Loucy (cell line): ENCODE measurements at regions not wholly inside any gene's neighbourhood (a gene's known extent, or its start where the extent isn't known, plus 50 kb on each side); places are given as distances from the start of the nearest gene placed in this dataset.

ENCODE experiments used
- H2AFZ ChIP-seq: fragments of 200-600 bp; sonication (generic); 2 replicates; pipeline ENCODE4 v1.6.0; 2016; ENCODE audit warnings: antibody characterized with exemption, mild to moderate bottlenecking, low read length, moderate library complexity
- H3F3A ChIP-seq: fragments of 200-600 bp; 2 replicates; pipeline ENCODE4 v1.6.0; 2016; ENCODE audit warnings: antibody characterized with exemption, low read depth, mild to moderate bottlenecking
- H3K27me3 ChIP-seq: fragments of 200-600 bp; sonication (generic); 2 replicates; pipeline ENCODE4 v1.6.1; 2014; ENCODE audit warnings: low read length, mild to moderate bottlenecking; ENCODE audit not compliant: insufficient read depth, poor library complexity, severe bottlenecking
- H3K36me3 ChIP-seq: fragments of 200-600 bp; sonication (generic); 2 replicates; pipeline ENCODE4 v1.6.1; 2016; ENCODE audit warnings: low read length; ENCODE audit not compliant: insufficient read depth
- H3K4me1 ChIP-seq: fragments of 200-600 bp; sonication (generic); 2 replicates; pipeline ENCODE4 v1.5.1; 2014; ENCODE audit warnings: low read length, mild to moderate bottlenecking; ENCODE audit not compliant: insufficient read depth, poor library complexity, severe bottlenecking
- H3K4me2 ChIP-seq: fragments of 200-600 bp; sonication (generic); 2 replicates; pipeline ENCODE4 v1.6.0; 2014; ENCODE audit warnings: antibody characterized with exemption, low read length, low read depth, mild to moderate bottlenecking; ENCODE audit not compliant: poor library complexity, severe bottlenecking
- H3K4me3 ChIP-seq: fragments of 200-600 bp; sonication (generic); 2 replicates; pipeline ENCODE4 v1.5.1; 2014; ENCODE audit warnings: low read length, mild to moderate bottlenecking, mixed read lengths; ENCODE audit not compliant: poor library complexity, severe bottlenecking
- H3K79me2 ChIP-seq: fragments of 200-600 bp; sonication (generic); 2 replicates; pipeline ENCODE4 v1.6.1; 2014; ENCODE audit warnings: low read length; ENCODE audit not compliant: insufficient read depth
- H3K9ac ChIP-seq: fragments of 200-600 bp; sonication (generic); 2 replicates; pipeline ENCODE4 v1.6.0; 2014; ENCODE audit warnings: mild to moderate bottlenecking, low read depth, low read length, moderate library complexity; ENCODE audit not compliant: poor library complexity, severe bottlenecking
- H3K9me2 ChIP-seq: fragments of 200-600 bp; sonication (generic); replicated peaks from 2 replicates; pipeline ENCODE4 v1.6.1; 2016; ENCODE audit warnings: low read depth, low read length, mixed read lengths
- H3K9me3 ChIP-seq: fragments of 200-600 bp; sonication (generic); 2 replicates; pipeline ENCODE4 v1.6.1; 2014; ENCODE audit warnings: mild to moderate bottlenecking, antibody characterized with exemption, low read length, low read depth; ENCODE audit not compliant: insufficient read depth
- H4K20me1 ChIP-seq: fragments of 200-600 bp; sonication (generic); 2 replicates; pipeline ENCODE4 v1.6.0; 2014; ENCODE audit warnings: antibody characterized with exemption, low read length, mild to moderate bottlenecking; ENCODE audit not compliant: insufficient read depth, poor library complexity, severe bottlenecking
- EZH2phosphoT487 ChIP-seq: fragments of 200-600 bp; IDR thresholded peaks from 2 replicates; pipeline ENCODE4 v1.6.1; 2018; ENCODE audit warnings: antibody characterized with exemption, mild to moderate bottlenecking, moderate library complexity, borderline replicate concordance
- TF ChIP-seq, protein P1 (sequence below): fragments of 200-600 bp; sonication (generic); conservative IDR thresholded peaks from 2 replicates; pipeline ENCODE4 v1.5.1; 2014; ENCODE audit warnings: mild to moderate bottlenecking, antibody characterized with exemption, low read length

- H3K4me2 ChIP-seq, result no peak overlapping the region
- H3K36me3 ChIP-seq, result no peaks in the 10 kb centered on the region
- peaks cover 6% of the 10 kb centered on the region; the same call in 1 of the 2 replicates for H3K9me3 ChIP-seq
- no peak for TF ChIP-seq EZH2phosphoT487
- TF ChIP-seq, protein P1, sequence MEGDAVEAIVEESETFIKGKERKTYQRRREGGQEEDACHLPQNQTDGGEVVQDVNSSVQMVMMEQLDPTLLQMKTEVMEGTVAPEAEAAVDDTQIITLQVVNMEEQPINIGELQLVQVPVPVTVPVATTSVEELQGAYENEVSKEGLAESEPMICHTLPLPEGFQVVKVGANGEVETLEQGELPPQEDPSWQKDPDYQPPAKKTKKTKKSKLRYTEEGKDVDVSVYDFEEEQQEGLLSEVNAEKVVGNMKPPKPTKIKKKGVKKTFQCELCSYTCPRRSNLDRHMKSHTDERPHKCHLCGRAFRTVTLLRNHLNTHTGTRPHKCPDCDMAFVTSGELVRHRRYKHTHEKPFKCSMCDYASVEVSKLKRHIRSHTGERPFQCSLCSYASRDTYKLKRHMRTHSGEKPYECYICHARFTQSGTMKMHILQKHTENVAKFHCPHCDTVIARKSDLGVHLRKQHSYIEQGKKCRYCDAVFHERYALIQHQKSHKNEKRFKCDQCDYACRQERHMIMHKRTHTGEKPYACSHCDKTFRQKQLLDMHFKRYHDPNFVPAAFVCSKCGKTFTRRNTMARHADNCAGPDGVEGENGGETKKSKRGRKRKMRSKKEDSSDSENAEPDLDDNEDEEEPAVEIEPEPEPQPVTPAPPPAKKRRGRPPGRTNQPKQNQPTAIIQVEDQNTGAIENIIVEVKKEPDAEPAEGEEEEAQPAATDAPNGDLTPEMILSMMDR, result no peak
- no peaks in the 10 kb centered on the region for H3K4me1 ChIP-seq
- no peaks in the 10 kb centered on the region for H3K79me2 ChIP-seq
- H3K9me2 ChIP-seq, result no peaks in the 10 kb centered on the region
- no peak overlapping the region for H2AFZ ChIP-seq
- no peaks in the 10 kb centered on the region for H4K20me1 ChIP-seq
- no peaks in the 10 kb centered on the region for H3K27me3 ChIP-seq
- no peaks in the 10 kb centered on the region for H3F3A ChIP-seq
- no peak overlapping the region for H3K4me3 ChIP-seq
- no peak overlapping the region for H3K9ac ChIP-seq
Measured at GRCh38 chr10:131536676-131537075, 225.2 kb upstream of the TCERG1L start.

DNA sequence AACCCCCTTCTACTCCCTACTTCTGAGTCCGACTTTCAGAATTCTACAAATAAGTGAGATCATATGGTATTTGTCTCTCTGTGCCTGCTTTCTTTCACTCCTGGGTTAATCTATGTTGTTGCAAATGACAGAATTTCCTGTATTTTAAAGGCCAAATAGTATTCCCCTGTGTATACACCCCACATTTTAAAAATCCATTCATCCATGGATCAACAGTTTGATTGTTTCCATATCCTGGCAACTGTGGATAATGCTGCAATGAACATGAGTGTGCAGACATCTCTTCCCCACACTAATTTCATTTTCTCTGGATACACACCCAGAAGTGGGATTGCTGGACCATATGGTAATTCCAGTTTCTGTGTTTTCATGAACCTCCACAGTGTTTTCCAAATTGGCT, 225.8 kb upstream of the TCERG1L start:
- H3K36me3 ChIP-seq, result no peaks in the 10 kb centered on the region
- no peaks in the 10 kb centered on the region for H3K4me1 ChIP-seq
- peaks cover 6% of the 10 kb centered on the region; the same call in 1 of the 2 replicates for H3K9me3 ChIP-seq
- no peaks in the 10 kb centered on the region for H3K79me2 ChIP-seq
- H3K4me2 ChIP-seq, result no peak overlapping the region
- H3K9me2 ChIP-seq, result no peaks in the 10 kb centered on the region
- no peaks in the 10 kb centered on the region for H3K27me3 ChIP-seq
- no peak overlapping the region for H3K4me3 ChIP-seq
- H4K20me1 ChIP-seq, result no peaks in the 10 kb centered on the region
- H3K9ac ChIP-seq, result no peak overlapping the region
- no peaks in the 10 kb centered on the region for H3F3A ChIP-seq
- no peak overlapping the region for H2AFZ ChIP-seq
- no peak for TF ChIP-seq EZH2phosphoT487
- TF ChIP-seq, protein P1, result no peak

GRCh38 chr10:131544495-131544894, 233.0 kb upstream of the TCERG1L start:
- no peaks in the 10 kb centered on the region for H3K4me1 ChIP-seq
- no peaks in the 10 kb centered on the region for H3K36me3 ChIP-seq
- no peak overlapping the region for H3K9ac ChIP-seq
- no peaks in the 10 kb centered on the region for H3K9me2 ChIP-seq
- H3K4me2 ChIP-seq, result no peak overlapping the region
- H2AFZ ChIP-seq, result no peak overlapping the region
- no peaks in the 10 kb centered on the region for H3F3A ChIP-seq
- no peaks in the 10 kb centered on the region for H4K20me1 ChIP-seq
- no peaks in the 10 kb centered on the region for H3K79me2 ChIP-seq
- H3K27me3 ChIP-seq, result no peaks in the 10 kb centered on the region
- no peak overlapping the region for H3K4me3 ChIP-seq
- no peak for TF ChIP-seq EZH2phosphoT487
- TF ChIP-seq, protein P1, result no peak
- no peaks in the 10 kb centered on the region; the same call in 1 of the 2 replicates for H3K9me3 ChIP-seq
